WTC11 (cell line): ENCODE measurements at regions not wholly inside any gene's neighbourhood (a gene's known extent, or its start where the extent isn't known, plus 50 kb on each side); places are given as distances from the start of the nearest gene placed in this dataset.

Source experiments
- USF2 ChIP-seq: sonication (generic); formaldehyde crosslinking; IDR thresholded peaks from 2 replicates; pipeline ENCODE4 v1.8.1; 2023; ENCODE audit warnings: mild to moderate bottlenecking, missing genetic modification reagents, moderate library complexity
- TF ChIP-seq, protein P1 (sequence below): fragments of 200-600 bp; IDR thresholded peaks from 2 replicates; pipeline ENCODE4 v1.8.0; 2022; ENCODE audit warnings: antibody characterized with exemption
- TF ChIP-seq, protein P2 (sequence below): sonication (generic); formaldehyde crosslinking; IDR thresholded peaks from 2 replicates; pipeline ENCODE4 v1.8.1; 2023; ENCODE audit warnings: mild to moderate bottlenecking, moderate library complexity, missing genetic modification reagents

- TF ChIP-seq, protein P1, sequence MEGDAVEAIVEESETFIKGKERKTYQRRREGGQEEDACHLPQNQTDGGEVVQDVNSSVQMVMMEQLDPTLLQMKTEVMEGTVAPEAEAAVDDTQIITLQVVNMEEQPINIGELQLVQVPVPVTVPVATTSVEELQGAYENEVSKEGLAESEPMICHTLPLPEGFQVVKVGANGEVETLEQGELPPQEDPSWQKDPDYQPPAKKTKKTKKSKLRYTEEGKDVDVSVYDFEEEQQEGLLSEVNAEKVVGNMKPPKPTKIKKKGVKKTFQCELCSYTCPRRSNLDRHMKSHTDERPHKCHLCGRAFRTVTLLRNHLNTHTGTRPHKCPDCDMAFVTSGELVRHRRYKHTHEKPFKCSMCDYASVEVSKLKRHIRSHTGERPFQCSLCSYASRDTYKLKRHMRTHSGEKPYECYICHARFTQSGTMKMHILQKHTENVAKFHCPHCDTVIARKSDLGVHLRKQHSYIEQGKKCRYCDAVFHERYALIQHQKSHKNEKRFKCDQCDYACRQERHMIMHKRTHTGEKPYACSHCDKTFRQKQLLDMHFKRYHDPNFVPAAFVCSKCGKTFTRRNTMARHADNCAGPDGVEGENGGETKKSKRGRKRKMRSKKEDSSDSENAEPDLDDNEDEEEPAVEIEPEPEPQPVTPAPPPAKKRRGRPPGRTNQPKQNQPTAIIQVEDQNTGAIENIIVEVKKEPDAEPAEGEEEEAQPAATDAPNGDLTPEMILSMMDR = no peak
- TF ChIP-seq, protein P2, sequence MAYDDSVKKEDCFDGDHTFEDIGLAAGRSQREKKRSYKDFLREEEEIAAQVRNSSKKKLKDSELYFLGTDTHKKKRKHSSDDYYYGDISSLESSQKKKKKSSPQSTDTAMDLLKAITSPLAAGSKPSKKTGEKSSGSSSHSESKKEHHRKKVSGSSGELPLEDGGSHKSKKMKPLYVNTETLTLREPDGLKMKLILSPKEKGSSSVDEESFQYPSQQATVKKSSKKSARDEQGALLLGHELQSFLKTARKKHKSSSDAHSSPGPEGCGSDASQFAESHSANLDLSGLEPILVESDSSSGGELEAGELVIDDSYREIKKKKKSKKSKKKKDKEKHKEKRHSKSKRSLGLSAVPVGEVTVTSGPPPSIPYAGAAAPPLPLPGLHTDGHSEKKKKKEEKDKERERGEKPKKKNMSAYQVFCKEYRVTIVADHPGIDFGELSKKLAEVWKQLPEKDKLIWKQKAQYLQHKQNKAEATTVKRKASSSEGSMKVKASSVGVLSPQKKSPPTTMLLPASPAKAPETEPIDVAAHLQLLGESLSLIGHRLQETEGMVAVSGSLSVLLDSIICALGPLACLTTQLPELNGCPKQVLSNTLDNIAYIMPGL (CRISPR knock-in tag) = no peak
- TF ChIP-seq USF2 (CRISPR knock-in tag) = no peak
Observed at GRCh38 chr5:161190778-161191177, 338.8 kb upstream of the ATP10B start.
